NT2/D1 (cell line): ENCODE measurements at regions not wholly inside any gene's neighbourhood (a gene's known extent, or its start where the extent isn't known, plus 50 kb on each side); places are given as distances from the start of the nearest gene placed in this dataset.

Experiments used
- DNase-seq: peaks from one replicate; pipeline ENCODE4 v3.0.0-alpha.2; 2011; ENCODE audit warnings: low read depth, low spot score
- H3K27me3 ChIP-seq: 2 replicates; pipeline ENCODE4 v1.6.0; 2011; ENCODE audit warnings: mild to moderate bottlenecking; ENCODE audit not compliant: insufficient read length, insufficient read depth
- H3K36me3 ChIP-seq: 2 replicates; pipeline ENCODE4 v1.6.1; 2011; ENCODE audit warnings: mild to moderate bottlenecking, low read length, mixed read lengths; ENCODE audit not compliant: insufficient read depth, insufficient read length
- H3K4me1 ChIP-seq: 2 replicates; pipeline ENCODE4 v1.5.1; 2011; ENCODE audit not compliant: insufficient read depth, insufficient read length
- H3K4me3 ChIP-seq: 2 replicates; pipeline ENCODE4 v1.5.1; 2011; ENCODE audit warnings: low read depth; ENCODE audit not compliant: insufficient read length
- H3K9ac ChIP-seq: 2 replicates; pipeline ENCODE4 v1.6.0; 2011; ENCODE audit warnings: low read depth; ENCODE audit not compliant: insufficient read length
- H3K9me3 ChIP-seq: 2 replicates; pipeline ENCODE4 v1.5.1; 2011; ENCODE audit warnings: mild to moderate bottlenecking, low read length; ENCODE audit not compliant: insufficient read depth
- SUZ12 ChIP-seq: IDR thresholded peaks from 2 replicates; pipeline ENCODE4 v1.6.1; 2011; ENCODE audit not compliant: insufficient read length, insufficient read depth; ENCODE audit errors: extremely low read depth
- YY1 ChIP-seq: IDR thresholded peaks from 2 replicates; pipeline ENCODE4 v1.6.1; 2011; ENCODE audit not compliant: insufficient read length, insufficient read depth
- ZNF274 ChIP-seq: IDR thresholded peaks from 2 replicates; pipeline ENCODE4 v1.6.1; 2011; ENCODE audit warnings: mild to moderate bottlenecking, low read depth, low read length

- no peak overlapping the region for H3K9ac ChIP-seq
- no peaks in the 10 kb centered on the region for H3K9me3 ChIP-seq
- no peaks in the 10 kb centered on the region for H3K27me3 ChIP-seq
- no peak for DNase-seq
- no peak for TF ChIP-seq SUZ12
- no peak for TF ChIP-seq ZNF274
- TF ChIP-seq YY1, result no peak
- H3K4me3 ChIP-seq, result no peak overlapping the region
- H3K36me3 ChIP-seq, result no peaks in the 10 kb centered on the region
- H3K4me1 ChIP-seq, result peaks cover 6% of the 10 kb centered on the region
Measured at GRCh38 chr15:31788104-31788503, 242.2 kb upstream of the CHRNA7 start.

GRCh38 chr15:31792611-31793199 lies 237.6 kb upstream of the CHRNA7 start:
- Histone ChIP-seq H3K27me3 (no peaks in the 10 kb centered on the region), H3K4me3 (no peak overlapping the region), H3K4me1 (peaks cover 2% of the 10 kb centered on the region), H3K36me3 (no peaks in the 10 kb centered on the region), H3K9ac (no peak overlapping the region), H3K9me3 (no peaks in the 10 kb centered on the region)
- DNase-seq, result no peak
- TF ChIP-seq ZNF274, result no peak
- no peak for TF ChIP-seq SUZ12
- no peak for TF ChIP-seq YY1

GRCh38 chr15:31799319-31799714 lies 231.0 kb upstream of the CHRNA7 start:
- no peak for DNase-seq
- H3K36me3 ChIP-seq, result no peaks in the 10 kb centered on the region
- H3K9ac ChIP-seq, result no peak overlapping the region
- no peaks in the 10 kb centered on the region for H3K27me3 ChIP-seq
- H3K4me1 ChIP-seq, result no peaks in the 10 kb centered on the region
- TF ChIP-seq ZNF274 (no peak), YY1 (no peak), SUZ12 (no peak)
- no peak overlapping the region for H3K4me3 ChIP-seq
- H3K9me3 ChIP-seq, result no peaks in the 10 kb centered on the region

- H3K9ac ChIP-seq, result no peak overlapping the region
- no peaks in the 10 kb centered on the region for H3K9me3 ChIP-seq
- TF ChIP-seq SUZ12 (no peak), ZNF274 (no peak), YY1 (no peak)
- H3K27me3 ChIP-seq, result no peaks in the 10 kb centered on the region
- no peaks in the 10 kb centered on the region for H3K4me1 ChIP-seq
- no peak overlapping the region for H3K4me3 ChIP-seq
- DNase-seq, result no peak
- no peaks in the 10 kb centered on the region for H3K36me3 ChIP-seq
Measured at GRCh38 chr15:31799715-31800321, 230.5 kb upstream of the CHRNA7 start.

DNA sequence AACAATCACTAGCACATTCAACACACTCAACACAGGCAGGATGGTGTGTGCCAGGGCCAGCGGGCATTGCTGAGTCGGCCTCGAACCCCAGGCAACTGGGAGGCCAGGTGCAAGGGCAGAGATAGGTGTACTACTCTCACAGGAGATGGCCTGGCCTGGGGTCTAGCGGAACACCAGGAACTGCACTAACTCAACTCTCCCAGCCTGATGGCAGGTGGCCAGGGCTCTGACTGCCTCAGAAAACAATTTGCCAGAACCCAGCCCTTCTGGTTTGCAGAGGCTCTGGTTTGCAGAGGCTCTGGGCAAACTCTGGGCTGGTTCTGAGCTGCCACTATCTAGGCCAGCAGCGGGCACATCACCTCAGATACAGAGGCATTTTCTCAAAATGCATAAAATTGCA lies 229.2 kb upstream of the CHRNA7 start:
- TF ChIP-seq YY1 (no peak), SUZ12 (no peak), ZNF274 (no peak)
- Histone ChIP-seq H3K9ac (no peak overlapping the region), H3K4me3 (no peak overlapping the region), H3K4me1 (no peaks in the 10 kb centered on the region), H3K36me3 (no peaks in the 10 kb centered on the region), H3K27me3 (no peaks in the 10 kb centered on the region), H3K9me3 (no peaks in the 10 kb centered on the region)
- no peak for DNase-seq

DNA sequence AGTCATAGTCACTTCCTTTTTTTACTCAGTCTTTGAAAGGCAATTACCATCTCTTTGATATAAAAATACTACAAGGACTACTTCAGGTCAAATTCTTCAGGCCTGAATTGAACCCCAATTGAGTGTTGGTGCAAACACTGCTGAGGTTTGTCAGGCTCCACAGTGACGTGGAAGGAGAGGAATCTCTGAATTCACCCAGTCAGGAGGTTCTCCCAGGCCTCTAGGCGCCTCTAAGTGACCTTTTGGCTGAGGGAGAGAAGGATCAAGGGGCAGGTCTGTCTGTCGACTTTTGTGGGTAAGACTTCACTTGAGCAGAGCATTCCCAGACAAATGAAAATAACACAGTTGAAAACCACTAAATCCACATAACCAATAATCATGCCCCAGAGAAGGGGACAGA lies 227.6 kb upstream of the CHRNA7 start:
- Histone ChIP-seq H3K9me3 (no peaks in the 10 kb centered on the region), H3K27me3 (no peaks in the 10 kb centered on the region), H3K9ac (no peak overlapping the region), H3K4me3 (no peak overlapping the region), H3K4me1 (no peaks in the 10 kb centered on the region), H3K36me3 (no peaks in the 10 kb centered on the region)
- DNase-seq, result no peak
- no peak for TF ChIP-seq YY1
- TF ChIP-seq ZNF274, result no peak
- TF ChIP-seq SUZ12, result no peak

DNA sequence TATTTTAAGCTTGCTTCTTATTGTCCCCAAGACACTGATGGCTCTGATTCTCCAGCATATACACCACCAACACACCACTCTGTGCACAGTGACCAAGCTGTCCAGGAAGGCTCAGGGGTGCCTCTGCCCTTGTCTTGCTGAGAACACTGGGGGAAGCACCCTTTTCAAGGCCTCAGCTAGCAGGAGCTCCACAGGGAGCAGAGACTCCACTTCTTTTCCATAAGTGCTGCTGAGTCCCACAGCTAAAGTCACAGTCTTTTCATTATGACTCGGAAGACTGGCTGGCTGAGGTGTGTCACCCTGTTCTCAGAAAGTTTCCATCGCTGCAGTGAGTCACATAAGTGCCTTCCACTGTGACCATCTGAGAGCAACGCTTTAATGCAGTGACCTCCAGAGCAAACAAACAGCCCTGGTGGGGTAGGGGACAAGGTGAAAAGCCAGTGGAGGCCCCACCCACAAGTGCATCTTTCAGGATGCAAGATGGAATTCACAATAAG lies 226.9 kb upstream of the CHRNA7 start:
- no peak for DNase-seq

More for the DNA sequence above, 226.9 kb upstream of the CHRNA7 start:
- Histone ChIP-seq H3K4me3 (no peak overlapping the region), H3K4me1 (no peaks in the 10 kb centered on the region), H3K36me3 (no peaks in the 10 kb centered on the region), H3K9ac (no peak overlapping the region), H3K27me3 (no peaks in the 10 kb centered on the region), H3K9me3 (no peaks in the 10 kb centered on the region)
- TF ChIP-seq YY1 (no peak), ZNF274 (no peak), SUZ12 (no peak)
